HEK293 (cell line): ENCODE measurements at regions not wholly inside any gene's neighbourhood (a gene's known extent, or its start where the extent isn't known, plus 50 kb on each side); places are given as distances from the start of the nearest gene placed in this dataset.

ENCODE experiments used
- CTCF ChIA-PET: fragments of 350-600 bp; formaldehyde crosslinking; extraction: SDS; loops from one replicate; lab custom pipeline; 2021; ENCODE audit warnings: antibody characterized with exemption; lab: Yijun Ruan, JAX
- POLR2A ChIA-PET: fragments of 300-600 bp; formaldehyde crosslinking; extraction: SDS; loops from one replicate; lab custom pipeline; 2020; ENCODE audit warnings: antibody characterized with exemption, inconsistent platforms; lab: Yijun Ruan, JAX
- H3K27ac ChIP-seq: fragments of 200-500 bp; sonication (Bioruptor generic); 2 replicates; pipeline ENCODE4 v1.5.1; 2014; ENCODE audit warnings: low read depth, low read length, control low read depth, inconsistent platforms; ENCODE audit errors: extremely low read depth
- H3K36me3 ChIP-seq, 2 experiments: fragments of 200-500 bp in 1 of 2; sonication (Bioruptor generic) in 1 of 2; 1 replicate in 1 of 2; 2 replicates in 1 of 2; pipeline ENCODE4 v1.5.1; 2014 to 2017; ENCODE audit warnings: inconsistent platforms in 2 of 2, low read length in 2 of 2; ENCODE audit not compliant: control insufficient read depth in 2 of 2, insufficient read depth in 1 of 2
- H3K4me1 ChIP-seq: fragments of 200-500 bp; sonication (Bioruptor generic); 2 replicates; pipeline ENCODE4 v1.5.1; 2014; ENCODE audit warnings: mild to moderate bottlenecking, low read length, inconsistent platforms; ENCODE audit not compliant: control insufficient read depth, insufficient read depth
- H3K4me3 ChIP-seq: 2 replicates; pipeline ENCODE4 v1.5.1; 2011; ENCODE audit warnings: low read depth, mild to moderate bottlenecking, control low read depth, low read length, moderate library complexity
- H3K9me3 ChIP-seq: fragments of 200-500 bp; sonication (Bioruptor generic); 2 replicates; pipeline ENCODE4 v1.5.1; 2014; ENCODE audit warnings: low read depth, low read length, inconsistent platforms; ENCODE audit not compliant: control insufficient read depth, insufficient read depth
- HOXC10 ChIP-seq: sonication (generic); formaldehyde crosslinking; IDR thresholded peaks from 2 replicates; pipeline ENCODE4 v1.8.1; 2023; ENCODE audit warnings: mild to moderate bottlenecking, missing genetic modification reagents
- OSR2 ChIP-seq: fragments of 450-650 bp; formaldehyde crosslinking; IDR thresholded peaks from 2 replicates; pipeline ENCODE4 v1.5.1; 2016; ENCODE audit warnings: missing biosample characterization, missing genetic modification characterization
- PATZ1 ChIP-seq: fragments of 450-650 bp; formaldehyde crosslinking; IDR thresholded peaks from 2 replicates; pipeline ENCODE4 v1.5.1; 2016; ENCODE audit warnings: missing biosample characterization, missing genetic modification characterization
- SP3 ChIP-seq: fragments of 450-650 bp; formaldehyde crosslinking; IDR thresholded peaks from 2 replicates; pipeline ENCODE4 v1.5.1; 2016; ENCODE audit warnings: missing biosample characterization, missing genetic modification characterization
- ZBTB6 ChIP-seq: fragments of 450-650 bp; formaldehyde crosslinking; IDR thresholded peaks from 2 replicates; pipeline ENCODE4 v1.5.1; 2017; ENCODE audit warnings: missing biosample characterization, missing genetic modification characterization
- ZNF112 ChIP-seq: fragments of 450-650 bp; formaldehyde crosslinking; IDR thresholded peaks from 2 replicates; pipeline ENCODE4 v1.5.0; 2017; ENCODE audit warnings: missing biosample characterization, missing genetic modification characterization
- ZNF202 ChIP-seq: fragments of 450-650 bp; formaldehyde crosslinking; IDR thresholded peaks from 2 replicates; pipeline ENCODE4 v1.5.1; 2016; ENCODE audit warnings: missing biosample characterization, missing genetic modification characterization, borderline replicate concordance
- ZNF223 ChIP-seq: fragments of 450-650 bp; formaldehyde crosslinking; IDR thresholded peaks from 2 replicates; pipeline ENCODE4 v1.5.1; 2016; ENCODE audit warnings: missing biosample characterization, missing genetic modification characterization
- ZNF521 ChIP-seq: fragments of 450-650 bp; formaldehyde crosslinking; IDR thresholded peaks from 2 replicates; pipeline ENCODE4 v1.5.1; 2017; ENCODE audit warnings: missing biosample characterization, mild to moderate bottlenecking, missing genetic modification characterization
- ZNF621 ChIP-seq: fragments of 450-650 bp; formaldehyde crosslinking; IDR thresholded peaks from 2 replicates; pipeline ENCODE4 v1.5.1; 2017; ENCODE audit warnings: missing biosample characterization, missing genetic modification characterization
- ZNF747 ChIP-seq: fragments of 450-650 bp; formaldehyde crosslinking; IDR thresholded peaks from 2 replicates; pipeline ENCODE4 v1.5.1; 2016; ENCODE audit warnings: missing biosample characterization, missing genetic modification characterization
- ZNF768 ChIP-seq: fragments of 450-650 bp; formaldehyde crosslinking; IDR thresholded peaks from 2 replicates; pipeline ENCODE4 v1.5.1; 2018; ENCODE audit warnings: missing biosample characterization, mild to moderate bottlenecking, missing genetic modification characterization
- ZNF791 ChIP-seq: fragments of 450-650 bp; formaldehyde crosslinking; IDR thresholded peaks from 2 replicates; pipeline ENCODE4 v1.5.1; 2016; ENCODE audit warnings: missing biosample characterization, missing genetic modification characterization
- TF ChIP-seq, protein P1 (sequence below): fragments of 450-650 bp; formaldehyde crosslinking; IDR thresholded peaks from 2 replicates; pipeline ENCODE4 v1.5.1; 2017; ENCODE audit warnings: missing biosample characterization, missing genetic modification characterization
- TF ChIP-seq, protein P2 (sequence below): fragments of 450-650 bp; formaldehyde crosslinking; conservative IDR thresholded peaks from 2 replicates; pipeline ENCODE4 v1.5.1; 2016; ENCODE audit warnings: low read depth, missing biosample characterization, missing genetic modification characterization
- TF ChIP-seq, protein P3 (sequence below): fragments of 450-650 bp; formaldehyde crosslinking; IDR thresholded peaks from 2 replicates; pipeline ENCODE4 v1.5.1; 2016; ENCODE audit warnings: missing biosample characterization, missing genetic modification characterization

DNA sequence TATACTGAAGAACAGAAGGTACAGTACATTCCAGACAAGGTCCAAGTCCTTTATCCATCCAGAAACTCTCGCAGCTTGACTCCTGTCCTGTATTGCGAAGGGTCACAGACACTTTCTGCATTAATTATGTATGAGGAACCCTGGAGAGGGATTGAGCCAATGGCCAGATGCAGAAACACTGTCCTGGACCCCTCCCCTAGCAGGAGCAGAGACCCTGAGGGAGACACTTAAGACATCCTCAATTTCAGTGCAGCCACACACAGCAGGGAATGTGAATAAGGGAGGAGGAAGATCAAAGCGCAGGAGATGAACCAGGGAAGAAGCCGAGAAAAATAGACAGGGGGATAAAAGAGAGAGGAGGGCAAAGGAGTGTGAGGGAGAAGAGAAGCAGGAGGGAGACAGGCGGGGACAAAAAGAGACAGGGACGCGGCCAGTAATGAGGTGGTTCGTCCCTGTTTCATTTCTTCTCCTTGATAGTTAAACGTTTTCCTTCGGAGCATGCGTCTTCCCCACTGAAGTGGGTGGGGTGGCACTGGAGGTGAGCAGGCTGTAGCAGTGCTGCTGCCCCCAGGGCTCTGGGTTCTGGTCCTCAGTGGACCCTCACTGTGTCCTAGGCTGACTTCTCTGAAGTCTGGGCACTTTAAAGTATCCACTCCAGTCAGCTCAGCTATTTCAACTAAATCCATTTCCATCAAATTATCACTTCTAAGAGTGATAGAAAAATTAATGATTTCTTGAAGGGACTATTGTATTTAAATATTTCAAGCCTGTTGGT is 356.4 kb upstream of the NOCT start:
- no peak overlapping the region for H3K27ac ChIP-seq
- TF ChIP-seq ZNF521: no peak
- TF ChIP-seq ZNF202 (tag by site-specific recombination): no peak
- no peak for TF ChIP-seq ZNF223 (tag by site-specific recombination)
- no peak for TF ChIP-seq ZNF112 (tag by site-specific recombination)
- TF ChIP-seq PATZ1 (tag by site-specific recombination): no peak
- TF ChIP-seq ZBTB6: no peak
- no peak for TF ChIP-seq ZNF747 (tag by site-specific recombination)
- no peak for TF ChIP-seq HOXC10
- no peak for TF ChIP-seq SP3
- no peak for TF ChIP-seq OSR2 (tag by site-specific recombination)
- TF ChIP-seq ZNF791 (tag by site-specific recombination): no peak
- TF ChIP-seq, protein P1, sequence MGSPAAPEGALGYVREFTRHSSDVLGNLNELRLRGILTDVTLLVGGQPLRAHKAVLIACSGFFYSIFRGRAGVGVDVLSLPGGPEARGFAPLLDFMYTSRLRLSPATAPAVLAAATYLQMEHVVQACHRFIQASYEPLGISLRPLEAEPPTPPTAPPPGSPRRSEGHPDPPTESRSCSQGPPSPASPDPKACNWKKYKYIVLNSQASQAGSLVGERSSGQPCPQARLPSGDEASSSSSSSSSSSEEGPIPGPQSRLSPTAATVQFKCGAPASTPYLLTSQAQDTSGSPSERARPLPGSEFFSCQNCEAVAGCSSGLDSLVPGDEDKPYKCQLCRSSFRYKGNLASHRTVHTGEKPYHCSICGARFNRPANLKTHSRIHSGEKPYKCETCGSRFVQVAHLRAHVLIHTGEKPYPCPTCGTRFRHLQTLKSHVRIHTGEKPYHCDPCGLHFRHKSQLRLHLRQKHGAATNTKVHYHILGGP (tag by site-specific recombination): no peak
- TF ChIP-seq ZNF621 (tag by site-specific recombination): no peak
- TF ChIP-seq, protein P2, sequence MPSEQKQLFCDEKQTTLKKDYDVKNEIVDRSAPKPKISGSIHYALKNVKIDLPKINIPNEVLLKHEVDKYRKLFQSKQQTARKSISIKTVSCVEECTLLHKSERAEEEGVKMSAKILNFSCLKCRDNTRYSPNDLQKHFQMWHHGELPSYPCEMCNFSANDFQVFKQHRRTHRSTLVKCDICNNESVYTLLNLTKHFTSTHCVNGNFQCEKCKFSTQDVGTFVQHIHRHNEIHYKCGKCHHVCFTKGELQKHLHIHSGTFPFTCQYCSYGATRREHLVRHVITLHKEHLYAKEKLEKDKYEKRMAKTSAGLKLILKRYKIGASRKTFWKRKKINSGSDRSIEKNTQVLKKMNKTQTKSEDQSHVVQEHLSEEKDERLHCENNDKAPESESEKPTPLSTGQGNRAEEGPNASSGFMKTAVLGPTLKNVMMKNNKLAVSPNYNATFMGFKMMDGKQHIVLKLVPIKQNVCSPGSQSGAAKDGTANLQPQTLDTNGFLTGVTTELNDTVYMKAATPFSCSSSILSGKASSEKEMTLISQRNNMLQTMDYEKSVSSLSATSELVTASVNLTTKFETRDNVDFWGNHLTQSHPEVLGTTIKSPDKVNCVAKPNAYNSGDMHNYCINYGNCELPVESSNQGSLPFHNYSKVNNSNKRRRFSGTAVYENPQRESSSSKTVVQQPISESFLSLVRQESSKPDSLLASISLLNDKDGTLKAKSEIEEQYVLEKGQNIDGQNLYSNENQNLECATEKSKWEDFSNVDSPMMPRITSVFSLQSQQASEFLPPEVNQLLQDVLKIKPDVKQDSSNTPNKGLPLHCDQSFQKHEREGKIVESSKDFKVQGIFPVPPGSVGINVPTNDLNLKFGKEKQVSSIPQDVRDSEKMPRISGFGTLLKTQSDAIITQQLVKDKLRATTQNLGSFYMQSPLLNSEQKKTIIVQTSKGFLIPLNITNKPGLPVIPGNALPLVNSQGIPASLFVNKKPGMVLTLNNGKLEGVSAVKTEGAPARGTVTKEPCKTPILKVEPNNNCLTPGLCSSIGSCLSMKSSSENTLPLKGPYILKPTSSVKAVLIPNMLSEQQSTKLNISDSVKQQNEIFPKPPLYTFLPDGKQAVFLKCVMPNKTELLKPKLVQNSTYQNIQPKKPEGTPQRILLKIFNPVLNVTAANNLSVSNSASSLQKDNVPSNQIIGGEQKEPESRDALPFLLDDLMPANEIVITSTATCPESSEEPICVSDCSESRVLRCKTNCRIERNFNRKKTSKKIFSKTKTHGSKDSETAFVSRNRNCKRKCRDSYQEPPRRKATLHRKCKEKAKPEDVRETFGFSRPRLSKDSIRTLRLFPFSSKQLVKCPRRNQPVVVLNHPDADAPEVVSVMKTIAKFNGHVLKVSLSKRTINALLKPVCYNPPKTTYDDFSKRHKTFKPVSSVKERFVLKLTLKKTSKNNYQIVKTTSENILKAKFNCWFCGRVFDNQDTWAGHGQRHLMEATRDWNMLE (tag by site-specific recombination): no peak
- TF ChIP-seq ZNF768 (tag by site-specific recombination): no peak
- TF ChIP-seq, protein P3, sequence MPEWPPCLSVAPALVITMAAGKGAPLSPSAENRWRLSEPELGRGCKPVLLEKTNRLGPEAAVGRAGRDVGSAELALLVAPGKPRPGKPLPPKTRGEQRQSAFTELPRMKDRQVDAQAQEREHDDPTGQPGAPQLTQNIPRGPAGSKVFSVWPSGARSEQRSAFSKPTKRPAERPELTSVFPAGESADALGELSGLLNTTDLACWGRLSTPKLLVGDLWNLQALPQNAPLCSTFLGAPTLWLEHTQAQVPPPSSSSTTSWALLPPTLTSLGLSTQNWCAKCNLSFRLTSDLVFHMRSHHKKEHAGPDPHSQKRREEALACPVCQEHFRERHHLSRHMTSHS (tag by site-specific recombination): no peak
- no peaks in the 10 kb centered on the region for H3K4me1 ChIP-seq
- no peaks in the 10 kb centered on the region for H3K36me3 ChIP-seq
- POLR2A ChIA-PET: no interaction called here
- H3K4me3 ChIP-seq: no peak overlapping the region
- CTCF ChIA-PET: no interaction called here
- H3K9me3 ChIP-seq: no peaks in the 10 kb centered on the region
